T-cell (primary cell): ENCODE measurements at regions not wholly inside any gene's neighbourhood (a gene's known extent, or its start where the extent isn't known, plus 50 kb on each side); places are given as distances from the start of the nearest gene placed in this dataset.
A peak's percentile ranks its signal among the peaks of the same experiment; 100 is the strongest.

Source experiments
- ATAC-seq, 4 experiments: fragments of 200-7000 bp in 3 of 4; fragments of 150-1000 bp in 1 of 4; cut with Tn5 transposase; replicated peaks in 1 of 4; 1 replicate in 3 of 4; 2 replicates in 1 of 4; pipeline ENCODE4 v1.10.0; 2021; ENCODE audit warnings: moderate library complexity in 3 of 4, mild to moderate bottlenecking in 2 of 4, moderate number of reproducible peaks in 1 of 4
- CTCF ChIA-PET, 2 donors: fragments of 300-600 bp; sonication (Branson Sonifier 250); formaldehyde crosslinking; loops; one replicate each; lab custom pipeline; 2022; ENCODE audit warnings: antibody characterized with exemption in 2 of 2; lab: Charles Lee
- POLR2A ChIA-PET, 2 donors: fragments of 300-600 bp; sonication (Branson Sonifier 250); formaldehyde crosslinking; loops; one replicate each; lab custom pipeline; 2022; ENCODE audit warnings: antibody characterized with exemption in 2 of 2; lab: Charles Lee
- DNase-seq, 35 experiments: peaks; one replicate each; pipeline versions ENCODE4 v3.0.0 to v3.0.0-alpha.2; 2013 to 2023
- H3K27ac ChIP-seq: one replicate; pipeline ENCODE4 v1.5.1; 2013; ENCODE audit warnings: low read length
- H3K27me3 ChIP-seq, 2 experiments: replicated peaks in 1 of 2; 1 replicate in 1 of 2; 2 replicates in 1 of 2; pipeline versions ENCODE4 v1.6.1 to v1.7.0; 2013; ENCODE audit warnings: low read length in 1 of 2, mixed read lengths in 1 of 2; ENCODE audit not compliant: control insufficient read depth in 2 of 2, insufficient read depth in 2 of 2; ENCODE audit errors: extremely low read depth in 1 of 2
- H3K36me3 ChIP-seq, 2 donors: 1 replicate in 1 of 2; 2 replicates in 1 of 2; pipeline versions ENCODE4 v1.6.1 to v1.7.0; 2013; ENCODE audit warnings: low read length in 1 of 2; ENCODE audit not compliant: control insufficient read depth in 2 of 2, insufficient read depth in 1 of 2; ENCODE audit errors: extremely low read depth in 1 of 2
- H3K4me1 ChIP-seq, 2 experiments: 1 replicate in 1 of 2; 2 replicates in 1 of 2; pipeline versions ENCODE4 v1.6.1 to v1.7.0; 2013; ENCODE audit warnings: low read length in 2 of 2, mixed read lengths in 1 of 2; ENCODE audit not compliant: insufficient read depth in 2 of 2, control insufficient read depth in 1 of 2; ENCODE audit errors: extremely low read depth in 1 of 2
- H3K4me3 ChIP-seq, 2 donors: 1 replicate in 1 of 2; 2 replicates in 1 of 2; pipeline versions ENCODE4 v1.5.1 to v1.7.0; 2013; ENCODE audit warnings: mild to moderate bottlenecking in 2 of 2, low read length in 1 of 2, moderate library complexity in 1 of 2; ENCODE audit not compliant: control insufficient read depth in 1 of 2; ENCODE audit errors: extremely low read depth in 1 of 2
- H3K9me3 ChIP-seq: 2 replicates; pipeline ENCODE4 v1.7.0; 2013
- H3K27ac Mint-ChIP-seq, 2 donors: one replicate each; pipeline ENCODE4 v1.8.0; 2020 to 2021; ENCODE audit warnings: mild to moderate bottlenecking in 2 of 2, mixed read lengths in 2 of 2
- H3K27me3 Mint-ChIP-seq, 2 donors: one replicate each; pipeline ENCODE4 v1.8.0; 2021 to 2022; ENCODE audit warnings: mixed read lengths in 2 of 2
- H3K36me3 Mint-ChIP-seq: one replicate; pipeline ENCODE4 v1.8.0; 2021; ENCODE audit warnings: mixed read lengths
- H3K4me1 Mint-ChIP-seq, 3 donors: one replicate each; pipeline ENCODE4 v1.8.0; 2020 to 2022; ENCODE audit warnings: mixed read lengths in 3 of 3, mild to moderate bottlenecking in 1 of 3
- H3K4me3 Mint-ChIP-seq, 3 donors: one replicate each; pipeline ENCODE4 v1.8.0; 2020 to 2022; ENCODE audit warnings: mild to moderate bottlenecking in 3 of 3, mixed read lengths in 3 of 3, moderate library complexity in 3 of 3
- H3K9me3 Mint-ChIP-seq, 3 donors: one replicate each; pipeline ENCODE4 v1.8.0; 2020 to 2022; ENCODE audit warnings: mixed read lengths in 3 of 3
- WGBS: methylation state at CpG from one replicate; pipeline ENCODE4 v1.1.5; 2013; ENCODE audit warnings: missing lambda C conversion rate; ENCODE audit not compliant: insufficient coverage; 5-methylcytosine and 5-hydroxymethylcytosine counted together

DNA sequence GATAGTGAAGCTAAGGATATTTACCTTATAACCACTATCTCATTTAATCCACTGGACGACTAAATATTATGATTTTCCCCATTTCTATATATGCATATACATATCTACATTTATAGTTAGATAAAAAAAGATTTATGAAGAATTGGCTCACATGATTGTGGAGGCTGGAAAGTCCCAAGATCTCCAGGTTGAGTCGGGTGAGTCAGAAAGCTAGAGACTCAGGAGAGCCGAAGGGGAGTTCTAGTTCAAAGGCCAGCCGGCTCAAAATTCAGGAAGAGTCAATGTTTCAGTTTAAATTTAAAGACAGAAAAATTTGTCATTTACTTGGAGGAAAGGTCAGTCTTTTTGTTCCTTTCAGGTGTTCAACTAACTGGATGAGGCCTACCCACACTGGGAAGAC is 158.2 kb upstream of the CPEB2 start:
- Mint-ChIP-seq H3K9me3 (peaks cover 0 to 3% (median 0%) of the 10 kb centered on the region in 3 donors), H3K27ac (no peak overlapping the region), H3K27me3 (peaks cover 0 to 5% of the 10 kb centered on the region in 2 donors), H3K4me1 (no peaks in the 10 kb centered on the region), H3K36me3 (no peaks in the 10 kb centered on the region), H3K4me3 (no peak overlapping the region)
- Histone ChIP-seq H3K9me3 (no peaks in the 10 kb centered on the region), H3K27ac (no peak overlapping the region), H3K27me3 (no peaks in the 10 kb centered on the region), H3K4me1 (no peaks in the 10 kb centered on the region), H3K36me3 (no peaks in the 10 kb centered on the region), H3K4me3 (no peak overlapping the region)
- ChIA-PET POLR2A (no interaction called here), CTCF (no interaction called here)
- no peak for DNase-seq
- WGBS = 63% methylated on average over 3 of the region's 4 CpGs
- ATAC-seq = no peak

DNA sequence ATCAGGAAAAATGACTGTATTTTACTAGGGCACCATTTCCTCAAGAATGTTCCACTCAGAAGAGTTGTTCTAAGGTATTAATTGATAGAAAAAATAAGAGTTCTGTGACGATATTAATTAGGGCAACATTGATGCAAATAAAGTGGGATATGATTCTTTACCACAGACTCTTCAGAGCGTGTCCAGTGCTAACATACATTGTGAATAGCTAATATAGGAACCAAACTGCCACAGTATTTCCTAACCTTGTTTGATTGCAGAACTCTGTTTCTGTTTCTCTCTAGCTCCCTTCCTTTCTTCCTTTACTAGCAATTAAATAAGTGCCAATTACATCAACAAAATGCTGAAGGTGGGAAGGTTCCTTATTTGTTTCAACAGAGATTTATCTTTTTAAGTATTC is 154.1 kb upstream of the CPEB2 start:
- Histone ChIP-seq H3K27me3 (no peaks in the 10 kb centered on the region), H3K4me3 (no peak overlapping the region), H3K27ac (no peak overlapping the region), H3K9me3 (no peaks in the 10 kb centered on the region), H3K36me3 (no peaks in the 10 kb centered on the region), H3K4me1 (no peaks in the 10 kb centered on the region)
- CTCF ChIA-PET = no interaction called here
- POLR2A ChIA-PET = interaction anchor here in 1 of 2 donors (0.6 kb wide), 1 partner anchor 163 kb away, joined by 3 read pairs; no protein-coding TSS in a partner anchor
- no peaks in the 10 kb centered on the region for H3K4me1 Mint-ChIP-seq
- H3K4me3 Mint-ChIP-seq = no peak overlapping the region
- H3K36me3 Mint-ChIP-seq = no peaks in the 10 kb centered on the region
- H3K27me3 Mint-ChIP-seq = peaks cover 5 to 9% of the 10 kb centered on the region in 2 donors
- H3K27ac Mint-ChIP-seq = no peak overlapping the region
- ATAC-seq (no peak), DNase-seq (no peak)
- H3K9me3 Mint-ChIP-seq = no peaks in the 10 kb centered on the region
- WGBS = no CpG with 5 or more reads among the region's 2 CpGs

DNA sequence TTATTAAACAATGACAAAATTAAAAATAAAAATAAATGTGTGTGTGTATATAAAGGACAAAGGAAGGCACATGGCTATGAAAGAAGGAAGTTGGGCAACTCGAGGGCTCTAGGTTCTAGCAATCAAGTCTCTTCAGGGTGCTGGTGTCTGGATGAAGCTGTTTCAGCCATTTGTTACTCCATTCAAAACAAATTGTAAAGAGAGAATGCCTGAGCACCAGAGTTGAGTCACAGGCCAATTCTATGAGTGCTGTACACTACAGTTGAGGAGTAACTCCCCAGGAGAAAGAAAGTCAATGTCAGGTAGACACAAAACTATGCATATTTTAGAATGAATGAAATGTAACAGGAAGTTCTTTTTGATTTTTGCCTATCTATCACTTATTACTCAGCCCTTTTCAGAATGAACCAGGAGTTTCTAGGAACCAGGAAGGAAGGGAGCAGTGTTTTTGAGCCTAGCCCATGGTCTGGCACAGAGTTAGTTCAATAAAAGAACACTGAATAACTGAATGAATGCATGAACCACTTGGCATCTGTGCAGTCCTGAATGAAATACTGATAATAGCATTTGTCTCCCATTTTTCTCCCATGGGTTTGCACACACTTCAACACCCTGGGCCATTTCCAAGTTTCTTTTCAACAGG is 151.7 kb upstream of the CPEB2 start:
- POLR2A ChIA-PET = no interaction called here
- H3K4me1 Mint-ChIP-seq = no peaks in the 10 kb centered on the region
- H3K36me3 Mint-ChIP-seq = no peaks in the 10 kb centered on the region
- no peak for ATAC-seq
- H3K4me3 Mint-ChIP-seq = no peak overlapping the region
- no peak for DNase-seq
- H3K4me1 ChIP-seq = no peaks in the 10 kb centered on the region
- H3K27ac ChIP-seq = no peak overlapping the region
- H3K4me3 ChIP-seq = no peak overlapping the region
- no peaks in the 10 kb centered on the region for H3K9me3 ChIP-seq
- H3K9me3 Mint-ChIP-seq = no peaks in the 10 kb centered on the region
- peaks cover 5 to 12% of the 10 kb centered on the region in 2 donors for H3K27me3 Mint-ChIP-seq
- CTCF ChIA-PET = no interaction called here
- H3K36me3 ChIP-seq = no peaks in the 10 kb centered on the region
- H3K27ac Mint-ChIP-seq = no peak overlapping the region
- no peaks in the 10 kb centered on the region for H3K27me3 ChIP-seq
- WGBS = no CpG with 5 or more reads among the region's 1 CpG

DNA sequence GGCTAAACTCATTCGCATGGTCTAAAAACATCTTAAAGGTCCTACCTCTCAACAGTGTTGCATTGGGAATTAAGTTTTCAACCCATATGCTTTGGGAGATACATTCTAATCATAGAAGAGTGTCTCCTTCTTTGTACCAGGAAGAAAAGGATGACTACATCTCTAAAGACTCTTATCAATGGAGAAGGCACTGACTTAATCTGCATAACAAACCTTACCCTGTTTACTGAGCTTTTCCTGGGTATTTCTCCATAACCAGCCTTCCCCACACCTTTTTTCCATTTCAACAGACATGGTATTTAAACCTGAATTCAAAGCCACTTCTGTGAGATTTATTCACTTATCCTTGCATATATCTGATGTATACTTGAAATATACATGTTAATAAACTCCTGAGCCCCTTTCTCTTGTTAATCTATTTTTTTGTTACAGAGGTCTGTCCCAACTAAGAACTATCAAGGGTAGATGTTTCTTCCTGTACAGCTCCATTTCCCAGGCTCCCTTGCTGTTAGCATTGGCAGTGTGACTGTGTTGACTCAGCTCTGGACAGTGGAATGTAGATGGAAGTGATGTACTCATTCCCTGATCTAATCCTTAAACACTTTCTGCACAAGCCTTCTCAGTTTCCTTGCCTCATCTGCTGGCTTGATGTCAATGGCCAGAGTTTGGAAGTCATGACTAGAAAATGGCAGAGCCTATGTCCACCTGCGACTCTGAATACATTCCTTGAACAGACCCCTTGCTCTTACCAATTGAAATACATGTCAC is 148.9 kb upstream of the CPEB2 start:
- H3K4me1 ChIP-seq = no peaks in the 10 kb centered on the region
- Mint-ChIP-seq H3K4me3 (no peak overlapping the region), H3K27ac (no peak overlapping the region), H3K4me1 (no peaks in the 10 kb centered on the region), H3K36me3 (no peaks in the 10 kb centered on the region), H3K9me3 (no peaks in the 10 kb centered on the region), H3K27me3 (peaks cover 5 to 16% of the 10 kb centered on the region in 2 donors)
- no peaks in the 10 kb centered on the region for H3K9me3 ChIP-seq
- H3K36me3 ChIP-seq = no peaks in the 10 kb centered on the region
- DNase-seq = no peak
- H3K4me3 ChIP-seq = no peak overlapping the region
- no peak overlapping the region for H3K27ac ChIP-seq
- ATAC-seq = no peak
- CTCF ChIA-PET = no interaction called here
- POLR2A ChIA-PET = no interaction called here
- no CpG with 5 or more reads among the region's 2 CpGs for WGBS
- H3K27me3 ChIP-seq = no peaks in the 10 kb centered on the region

DNA sequence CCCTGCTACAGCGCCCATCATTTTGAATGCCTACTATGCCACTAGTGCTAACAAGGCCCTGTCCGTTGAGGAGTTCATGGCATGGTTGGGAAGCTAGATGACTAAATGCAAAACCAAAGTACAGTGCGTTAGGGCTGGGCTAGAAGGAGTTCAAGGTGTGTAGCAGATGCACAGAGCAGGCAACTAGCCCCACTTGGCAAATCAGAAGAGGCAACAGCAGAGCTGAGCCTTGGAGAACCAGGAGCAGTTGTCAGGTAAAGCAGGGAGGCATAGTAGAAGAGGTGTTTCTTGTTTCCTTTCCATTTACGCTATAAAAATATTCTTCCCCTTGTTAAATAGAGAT is 146.6 kb upstream of the CPEB2 start:
- WGBS = 49% methylated on average over 2 of the region's 4 CpGs

DNA sequence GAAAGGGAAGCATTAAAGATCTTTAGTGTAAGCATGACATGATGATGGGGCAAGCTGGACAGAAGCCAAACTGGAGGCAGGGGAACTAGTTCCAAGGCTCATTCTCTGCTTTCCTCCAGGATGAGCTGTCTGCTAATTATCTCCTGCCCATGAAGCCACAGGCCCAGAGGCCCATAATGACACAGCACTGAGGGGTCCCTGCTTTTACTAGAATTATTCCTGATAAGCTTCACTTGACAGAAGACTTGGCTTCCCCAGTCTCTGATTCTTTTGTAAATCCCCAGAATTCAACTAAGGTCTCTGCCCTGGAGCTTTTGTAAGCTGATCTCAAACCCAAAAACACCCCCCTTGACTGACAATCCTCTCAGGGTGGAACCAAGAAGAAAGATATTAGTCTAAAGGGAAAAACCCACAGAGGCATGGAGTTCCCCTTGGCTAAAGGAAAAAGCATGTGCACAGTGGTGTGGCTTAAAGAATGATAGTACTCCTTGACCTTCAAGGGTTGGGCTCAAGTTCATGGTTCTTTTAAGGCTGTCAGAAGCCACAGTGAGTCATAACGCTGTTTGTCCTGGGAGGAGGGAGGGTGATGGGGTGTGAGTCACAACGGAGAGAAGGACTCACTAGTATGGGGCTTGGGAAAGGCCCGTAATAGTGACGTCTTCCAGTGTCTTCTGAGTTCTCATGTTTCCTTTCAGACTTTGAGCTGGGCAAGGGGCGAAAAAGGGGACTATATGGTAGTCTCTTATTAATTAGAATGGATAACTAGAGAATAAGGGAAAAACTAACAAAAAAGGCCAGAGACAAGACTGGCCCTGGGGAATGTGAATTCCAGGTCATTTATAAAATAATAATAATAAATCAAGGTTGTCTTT is 146.0 kb upstream of the CPEB2 start:
- Histone ChIP-seq H3K27ac (no peak overlapping the region), H3K4me1 (no peaks in the 10 kb centered on the region), H3K27me3 (no peaks in the 10 kb centered on the region), H3K4me3 (no peak overlapping the region), H3K9me3 (no peaks in the 10 kb centered on the region), H3K36me3 (no peaks in the 10 kb centered on the region)
- H3K36me3 Mint-ChIP-seq = no peaks in the 10 kb centered on the region
- ATAC-seq (peak in 2 of 4 experiments; percentile 26 to 27), DNase-seq (no peak)
- ChIA-PET CTCF (no interaction called here), POLR2A (interaction anchor here in 1 of 2 donors (0.6 kb wide), 1 partner anchor 55 kb away, joined by 3 read pairs; no protein-coding TSS in a partner anchor)
- H3K27ac Mint-ChIP-seq = peak overlapping the region in 1 of 2 donors; percentile 30
- no peaks in the 10 kb centered on the region for H3K4me1 Mint-ChIP-seq
- peaks cover 10 to 16% of the 10 kb centered on the region in 2 donors for H3K27me3 Mint-ChIP-seq
- H3K9me3 Mint-ChIP-seq = no peaks in the 10 kb centered on the region
- 16% methylated on average over 3 of the region's 5 CpGs for WGBS
- H3K4me3 Mint-ChIP-seq = no peak overlapping the region

More for the DNA sequence above, 146.6 kb upstream of the CPEB2 start:
- H3K27ac Mint-ChIP-seq = no peak overlapping the region
- no peak for ATAC-seq
- H3K4me1 ChIP-seq = no peaks in the 10 kb centered on the region
- no peak overlapping the region for H3K4me3 Mint-ChIP-seq
- no peaks in the 10 kb centered on the region for H3K9me3 ChIP-seq
- no peaks in the 10 kb centered on the region for H3K9me3 Mint-ChIP-seq
- no peaks in the 10 kb centered on the region for H3K36me3 ChIP-seq
- H3K4me3 ChIP-seq = no peak overlapping the region
- no peak for DNase-seq
- H3K36me3 Mint-ChIP-seq = no peaks in the 10 kb centered on the region
- ChIA-PET POLR2A (interaction anchor here in 1 of 2 donors (0.6 kb wide), 1 partner anchor 54 kb away, joined by 3 read pairs; no protein-coding TSS in a partner anchor), CTCF (no interaction called here)
- H3K27me3 ChIP-seq = no peaks in the 10 kb centered on the region
- peaks cover 10 to 16% of the 10 kb centered on the region in 2 donors for H3K27me3 Mint-ChIP-seq
- no peaks in the 10 kb centered on the region for H3K4me1 Mint-ChIP-seq
- no peak overlapping the region for H3K27ac ChIP-seq
